Erythroblast (primary cell): ENCODE measurements at regions not wholly inside any gene's neighbourhood (a gene's known extent, or its start where the extent isn't known, plus 50 kb on each side); places are given as distances from the start of the nearest gene placed in this dataset.

ENCODE experiments used
- GATA1 ChIP-seq: IDR thresholded peaks from 2 replicates; pipeline ENCODE4 v1.6.1; 2011; ENCODE audit warnings: low read depth, mild to moderate bottlenecking, control low read depth, low read length, moderate library complexity
- POLR2A ChIP-seq: IDR thresholded peaks from 2 replicates; pipeline ENCODE4 v1.6.1; 2011; ENCODE audit warnings: mild to moderate bottlenecking, low read length

GRCh38 chr2:66729416-66730330 lies 294.7 kb downstream of the MEIS1 start:
- TF ChIP-seq POLR2A = no peak
- TF ChIP-seq GATA1 = no peak
